ENCODE measurements at regions not wholly inside any gene's neighbourhood (a gene's known extent, or its start where the extent isn't known, plus 50 kb on each side); places are given as distances from the start of the nearest gene placed in this dataset.

DNA sequence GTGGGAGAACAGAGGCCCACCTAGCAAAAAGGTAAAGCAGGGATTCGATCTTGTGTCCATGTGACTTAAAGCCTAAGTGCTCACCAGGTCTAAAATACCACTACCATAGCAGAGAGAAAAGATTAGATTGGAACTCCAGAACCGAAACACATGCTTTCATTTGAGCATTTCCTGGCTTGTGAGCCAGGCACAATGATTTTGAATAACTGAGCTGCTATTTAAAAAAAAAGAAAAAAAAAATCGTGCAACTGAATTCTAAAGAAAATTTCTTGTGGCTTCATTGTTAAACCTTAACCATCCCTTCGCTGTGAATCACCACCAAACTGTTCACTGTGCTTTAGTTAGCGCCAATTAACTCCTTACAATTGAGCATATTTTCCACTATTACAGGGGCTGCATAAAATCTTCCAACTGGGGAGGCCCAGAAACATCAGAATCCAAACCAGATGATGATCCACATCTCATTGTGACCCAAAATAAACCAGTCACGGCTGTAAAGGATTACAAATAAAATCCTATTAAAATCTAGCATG is 366.4 kb upstream of the ERCC4 start:
- 70 to 73% methylated on average over 6 of the region's 6 CpGs for WGBS, 2 donors
- no peaks in the 10 kb centered on the region for H3K27me3 ChIP-seq (ENCODE audit: control insufficient read depth in 1 of 2, insufficient read depth in 2 of 2, low read length in 2 of 2)
- no peak overlapping the region for H3K4me3 ChIP-seq (ENCODE audit: low read depth in 1 of 2, low read length in 2 of 2)
- H3K4me1 ChIP-seq (ENCODE audit: control insufficient read depth in 2 of 2, insufficient read depth in 2 of 2, low read length in 1 of 2) = no peaks in the 10 kb centered on the region
- H3K36me3 ChIP-seq (ENCODE audit: control insufficient read depth in 2 of 2, insufficient read depth in 2 of 2, low read length in 1 of 2) = no peaks in the 10 kb centered on the region
- H3K9me3 ChIP-seq (ENCODE audit: control insufficient read depth in 2 of 2, insufficient read depth in 1 of 2, low read depth in 1 of 2, low read length in 1 of 2) = no peaks in the 10 kb centered on the region
- H3K27ac ChIP-seq (ENCODE audit: low read depth in 2 of 2, low read length in 1 of 2) = no peak overlapping the region

DNA sequence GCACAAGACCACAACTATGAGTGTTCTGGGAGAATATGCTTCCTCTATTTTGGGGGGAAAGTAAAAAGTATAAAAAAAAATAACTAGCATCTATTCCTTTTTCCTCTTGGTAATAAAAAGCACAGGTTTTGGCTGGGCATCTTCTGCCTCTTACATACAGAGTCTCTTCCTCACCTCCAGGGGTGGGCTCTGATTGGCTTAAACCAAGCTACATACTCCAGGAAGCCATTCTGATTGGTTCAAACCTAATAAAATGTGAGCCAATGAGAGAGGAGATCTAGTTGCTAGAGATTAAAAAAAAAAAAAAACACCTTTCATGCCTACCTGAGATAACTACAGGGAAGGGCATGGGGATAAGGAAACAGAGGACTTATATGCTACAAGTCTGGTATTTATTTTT is 365.9 kb upstream of the ERCC4 start:
- Histone ChIP-seq H3K4me1 (ENCODE audit: control insufficient read depth in 2 of 2, insufficient read depth in 2 of 2, low read length in 1 of 2) (no peaks in the 10 kb centered on the region), H3K27ac (ENCODE audit: low read depth in 2 of 2, low read length in 1 of 2) (no peak overlapping the region), H3K4me3 (ENCODE audit: low read depth in 1 of 2, low read length in 2 of 2) (no peak overlapping the region), H3K9me3 (ENCODE audit: control insufficient read depth in 2 of 2, insufficient read depth in 1 of 2, low read depth in 1 of 2, low read length in 1 of 2) (no peaks in the 10 kb centered on the region), H3K36me3 (ENCODE audit: control insufficient read depth in 2 of 2, insufficient read depth in 2 of 2, low read length in 1 of 2) (no peaks in the 10 kb centered on the region), H3K27me3 (ENCODE audit: control insufficient read depth in 1 of 2, insufficient read depth in 2 of 2, low read length in 2 of 2) (no peaks in the 10 kb centered on the region)

DNA sequence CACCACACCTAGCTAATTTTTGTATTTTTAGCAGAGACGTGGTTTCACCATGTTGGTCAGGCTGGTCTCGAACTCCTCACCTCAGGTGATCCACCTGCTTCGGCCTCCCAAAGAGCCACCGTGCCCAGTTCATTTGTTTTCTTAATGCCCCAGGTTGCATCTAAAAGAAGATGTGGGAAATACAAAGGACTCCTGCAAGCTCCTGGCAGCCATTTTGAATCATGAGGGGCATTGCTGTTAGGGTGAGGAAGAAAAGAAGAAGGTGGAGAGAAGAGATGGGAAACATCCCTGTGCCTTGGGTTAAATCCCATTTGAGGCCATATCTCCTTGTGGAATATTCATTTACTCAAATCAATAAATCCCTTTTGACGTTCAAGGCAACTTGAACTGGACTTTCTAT is 365.3 kb upstream of the ERCC4 start:
- H3K4me3 ChIP-seq (ENCODE audit: low read depth in 1 of 2, low read length in 2 of 2) = no peak overlapping the region
- no peak overlapping the region for H3K27ac ChIP-seq (ENCODE audit: low read depth in 2 of 2, low read length in 1 of 2)
- no peaks in the 10 kb centered on the region for H3K36me3 ChIP-seq (ENCODE audit: control insufficient read depth in 2 of 2, insufficient read depth in 2 of 2, low read length in 1 of 2)
- 86 to 89% methylated on average over 5 of the region's 5 CpGs for WGBS, 2 donors
- H3K9me3 ChIP-seq (ENCODE audit: control insufficient read depth in 2 of 2, insufficient read depth in 1 of 2, low read depth in 1 of 2, low read length in 1 of 2) = no peaks in the 10 kb centered on the region
- no peaks in the 10 kb centered on the region for H3K4me1 ChIP-seq (ENCODE audit: control insufficient read depth in 2 of 2, insufficient read depth in 2 of 2, low read length in 1 of 2)
- H3K27me3 ChIP-seq (ENCODE audit: control insufficient read depth in 1 of 2, insufficient read depth in 2 of 2, low read length in 2 of 2) = no peaks in the 10 kb centered on the region

DNA sequence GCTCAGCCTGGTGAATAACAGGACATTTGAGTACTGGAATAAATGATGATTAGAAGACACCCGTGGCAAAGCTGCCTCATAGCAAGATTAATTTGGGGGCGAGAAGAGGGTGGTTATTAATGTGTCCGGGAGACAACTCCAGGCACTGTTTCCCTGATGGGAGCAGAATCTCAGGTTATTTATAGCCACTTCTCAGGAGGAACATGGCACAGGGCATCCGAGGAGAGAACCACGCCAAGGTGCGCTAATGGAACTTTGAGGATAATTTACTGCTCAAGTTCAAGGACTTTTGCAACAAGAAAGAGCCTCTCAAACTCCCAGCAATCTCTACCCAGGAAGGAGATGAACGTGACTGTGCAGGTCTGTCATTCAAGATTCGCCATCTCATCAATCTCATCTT is 362.5 kb upstream of the ERCC4 start:
- H3K4me1 ChIP-seq (ENCODE audit: control insufficient read depth in 2 of 2, insufficient read depth in 2 of 2, low read length in 1 of 2) = no peaks in the 10 kb centered on the region
- no peak overlapping the region for H3K4me3 ChIP-seq (ENCODE audit: low read depth in 1 of 2, low read length in 2 of 2)
- no peak overlapping the region for H3K27ac ChIP-seq (ENCODE audit: low read depth in 2 of 2, low read length in 1 of 2)
- no peaks in the 10 kb centered on the region for H3K27me3 ChIP-seq (ENCODE audit: control insufficient read depth in 1 of 2, insufficient read depth in 2 of 2, low read length in 2 of 2)
- no peaks in the 10 kb centered on the region for H3K9me3 ChIP-seq (ENCODE audit: control insufficient read depth in 2 of 2, insufficient read depth in 1 of 2, low read depth in 1 of 2, low read length in 1 of 2)
- H3K36me3 ChIP-seq (ENCODE audit: control insufficient read depth in 2 of 2, insufficient read depth in 2 of 2, low read length in 1 of 2) = no peaks in the 10 kb centered on the region
- WGBS, 2 donors = 69 to 72% methylated on average over 8 of the region's 8 CpGs

DNA sequence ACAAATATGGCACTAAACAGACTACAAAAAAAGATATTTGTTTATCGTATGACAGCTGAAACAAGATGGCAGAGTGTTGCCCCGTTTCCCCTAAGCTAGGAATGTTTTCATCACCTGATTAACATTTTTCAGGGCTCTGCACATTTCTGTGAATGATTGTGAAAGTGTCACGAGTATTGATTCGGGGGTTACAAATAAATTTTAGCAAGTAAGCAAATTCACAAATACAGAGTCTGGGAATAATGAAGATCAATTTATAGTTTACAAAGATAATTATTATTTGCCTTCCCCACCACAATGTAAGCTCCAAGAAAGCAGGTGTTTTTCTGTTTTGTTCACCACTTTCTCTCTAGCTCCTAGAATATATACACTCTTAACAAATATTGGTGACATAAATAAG is 361.2 kb upstream of the ERCC4 start:
- WGBS, 2 donors = 71 to 74% methylated on average over 4 of the region's 4 CpGs
- no peaks in the 10 kb centered on the region for H3K4me1 ChIP-seq (ENCODE audit: control insufficient read depth in 2 of 2, insufficient read depth in 2 of 2, low read length in 1 of 2)

DNA sequence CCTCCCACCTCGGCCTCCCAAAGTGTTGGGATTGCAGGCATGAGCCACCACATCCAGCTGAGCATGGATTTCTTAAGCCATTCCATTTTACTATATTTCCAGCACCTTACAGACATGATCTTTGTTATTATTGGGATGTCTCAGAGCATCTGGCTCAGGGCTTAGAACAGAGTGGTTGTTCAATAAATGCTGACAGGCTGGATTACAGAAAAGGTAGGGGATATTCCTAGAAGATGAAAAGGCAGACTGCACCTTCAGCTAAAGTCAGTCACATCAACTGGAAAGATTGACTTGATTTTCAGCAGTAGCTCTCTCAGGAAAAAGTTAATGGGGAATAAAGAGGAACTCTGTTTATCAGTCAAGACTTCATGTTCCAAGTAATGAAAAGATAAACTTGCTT is 360.3 kb upstream of the ERCC4 start:
- Histone ChIP-seq H3K36me3 (ENCODE audit: control insufficient read depth in 2 of 2, insufficient read depth in 2 of 2, low read length in 1 of 2) (no peaks in the 10 kb centered on the region), H3K4me3 (ENCODE audit: low read depth in 1 of 2, low read length in 2 of 2) (no peak overlapping the region), H3K9me3 (ENCODE audit: control insufficient read depth in 2 of 2, insufficient read depth in 1 of 2, low read depth in 1 of 2, low read length in 1 of 2) (no peaks in the 10 kb centered on the region), H3K27me3 (ENCODE audit: control insufficient read depth in 1 of 2, insufficient read depth in 2 of 2, low read length in 2 of 2) (no peaks in the 10 kb centered on the region), H3K4me1 (ENCODE audit: control insufficient read depth in 2 of 2, insufficient read depth in 2 of 2, low read length in 1 of 2) (no peaks in the 10 kb centered on the region), H3K27ac (ENCODE audit: low read depth in 2 of 2, low read length in 1 of 2) (no peak overlapping the region)
- 62 to 69% methylated on average over 1 of the region's 1 CpG for WGBS, 2 donors

More for the DNA sequence above, 361.2 kb upstream of the ERCC4 start:
- no peaks in the 10 kb centered on the region for H3K36me3 ChIP-seq (ENCODE audit: control insufficient read depth in 2 of 2, insufficient read depth in 2 of 2, low read length in 1 of 2)
- no peaks in the 10 kb centered on the region for H3K9me3 ChIP-seq (ENCODE audit: control insufficient read depth in 2 of 2, insufficient read depth in 1 of 2, low read depth in 1 of 2, low read length in 1 of 2)
- no peak overlapping the region for H3K4me3 ChIP-seq (ENCODE audit: low read depth in 1 of 2, low read length in 2 of 2)
- H3K27me3 ChIP-seq (ENCODE audit: control insufficient read depth in 1 of 2, insufficient read depth in 2 of 2, low read length in 2 of 2) = no peaks in the 10 kb centered on the region
- no peak overlapping the region for H3K27ac ChIP-seq (ENCODE audit: low read depth in 2 of 2, low read length in 1 of 2)

DNA sequence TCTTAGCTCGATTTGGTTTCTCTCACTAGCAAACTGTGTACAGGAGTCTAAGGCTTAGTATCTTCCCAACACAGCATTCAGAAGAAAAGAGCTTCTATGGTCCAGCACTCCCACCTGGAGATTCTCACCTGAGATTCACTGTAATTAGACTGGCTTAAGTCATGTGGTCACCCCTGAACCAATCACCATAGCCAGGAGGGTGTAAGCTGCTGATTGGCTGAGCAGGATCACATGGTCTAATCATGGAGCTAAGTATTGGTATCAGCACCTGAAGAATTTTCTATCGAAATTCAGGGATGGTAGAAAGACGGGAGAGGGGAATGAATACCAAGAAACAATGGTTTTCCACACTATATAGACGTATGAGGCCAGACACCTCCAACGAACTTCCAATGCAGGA is 359.8 kb upstream of the ERCC4 start:
- Histone ChIP-seq H3K4me3 (ENCODE audit: low read depth in 1 of 2, low read length in 2 of 2) (no peak overlapping the region), H3K4me1 (ENCODE audit: control insufficient read depth in 2 of 2, insufficient read depth in 2 of 2, low read length in 1 of 2) (no peaks in the 10 kb centered on the region), H3K36me3 (ENCODE audit: control insufficient read depth in 2 of 2, insufficient read depth in 2 of 2, low read length in 1 of 2) (no peaks in the 10 kb centered on the region), H3K27ac (ENCODE audit: low read depth in 2 of 2, low read length in 1 of 2) (no peak overlapping the region), H3K9me3 (ENCODE audit: control insufficient read depth in 2 of 2, insufficient read depth in 1 of 2, low read depth in 1 of 2, low read length in 1 of 2) (no peaks in the 10 kb centered on the region), H3K27me3 (ENCODE audit: control insufficient read depth in 1 of 2, insufficient read depth in 2 of 2, low read length in 2 of 2) (no peaks in the 10 kb centered on the region)
- WGBS, 2 donors = 80 to 87% methylated on average over 5 of the region's 5 CpGs

DNA sequence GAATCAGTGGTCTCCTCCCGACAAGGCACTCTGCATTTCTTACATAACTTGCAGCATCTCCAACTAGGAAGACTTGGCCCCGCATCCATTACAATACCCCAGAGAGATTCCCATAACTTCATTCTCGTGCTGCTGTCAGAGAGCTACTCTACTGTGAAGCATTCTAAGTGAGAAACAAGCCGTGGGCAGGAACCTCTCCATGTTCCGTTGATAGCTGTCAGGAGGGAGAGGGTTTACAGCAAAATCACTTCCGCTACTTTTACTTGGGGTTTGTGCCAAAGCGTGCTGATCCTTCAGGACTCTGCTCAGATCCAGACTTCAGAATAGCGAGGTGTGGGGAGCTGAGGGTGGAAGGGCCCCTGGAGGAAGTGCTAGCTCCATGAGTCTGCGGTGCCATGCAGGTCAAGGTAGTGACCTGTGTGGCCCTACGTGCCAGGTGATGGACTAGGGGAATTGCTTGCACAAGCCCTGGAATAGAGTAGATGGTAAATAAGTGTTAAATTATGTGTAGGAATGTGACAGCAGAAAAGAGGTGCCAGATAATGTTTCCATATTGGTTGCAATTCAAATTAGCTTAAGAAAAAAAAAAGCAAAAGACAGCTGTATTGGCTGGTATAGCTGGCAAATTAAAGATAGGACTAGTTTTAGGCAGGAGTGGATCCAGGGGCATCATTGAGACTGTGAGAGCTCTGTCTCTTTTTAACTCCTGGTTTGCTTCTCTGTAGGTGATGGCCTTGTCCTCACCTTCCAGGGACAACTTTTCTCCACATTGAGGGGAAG is 358.5 kb upstream of the ERCC4 start:
- no peaks in the 10 kb centered on the region for H3K9me3 ChIP-seq (ENCODE audit: control insufficient read depth in 2 of 2, insufficient read depth in 1 of 2, low read depth in 1 of 2, low read length in 1 of 2)
- no peaks in the 10 kb centered on the region for H3K36me3 ChIP-seq (ENCODE audit: control insufficient read depth in 2 of 2, insufficient read depth in 2 of 2, low read length in 1 of 2)
- H3K4me3 ChIP-seq (ENCODE audit: low read depth in 1 of 2, low read length in 2 of 2) = no peak overlapping the region
- no peak overlapping the region for H3K27ac ChIP-seq (ENCODE audit: low read depth in 2 of 2, low read length in 1 of 2)
- 77 to 79% methylated on average over 10 of the region's 10 CpGs for WGBS, 2 donors
- no peaks in the 10 kb centered on the region for H3K4me1 ChIP-seq (ENCODE audit: control insufficient read depth in 2 of 2, insufficient read depth in 2 of 2, low read length in 1 of 2)
- no peaks in the 10 kb centered on the region for H3K27me3 ChIP-seq (ENCODE audit: control insufficient read depth in 1 of 2, insufficient read depth in 2 of 2, low read length in 2 of 2)

DNA sequence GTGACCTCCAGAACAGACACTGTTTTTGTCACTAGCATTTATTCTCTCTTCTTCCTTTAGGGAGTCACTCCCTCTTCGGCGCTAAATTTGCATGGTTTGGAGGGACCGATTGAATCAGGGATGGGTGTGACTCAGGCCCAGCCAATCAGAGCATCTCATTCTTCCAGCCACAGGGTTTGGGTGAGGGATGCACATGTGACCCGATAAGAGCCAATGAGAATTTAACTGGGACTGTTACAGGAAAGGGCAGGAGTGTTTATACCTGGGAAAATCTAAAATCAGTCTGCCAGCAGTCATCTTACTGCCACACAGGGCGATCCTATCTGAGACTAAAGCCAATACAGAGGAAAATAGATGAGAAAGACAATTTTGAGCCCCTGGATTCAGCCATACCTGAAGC is 351.2 kb upstream of the ERCC4 start:
- WGBS, 2 donors = 89 to 95% methylated on average over 5 of the region's 5 CpGs
- Histone ChIP-seq H3K27ac (ENCODE audit: low read depth in 2 of 2, low read length in 1 of 2) (no peak overlapping the region), H3K36me3 (ENCODE audit: control insufficient read depth in 2 of 2, insufficient read depth in 2 of 2, low read length in 1 of 2) (no peaks in the 10 kb centered on the region), H3K9me3 (ENCODE audit: control insufficient read depth in 2 of 2, insufficient read depth in 1 of 2, low read depth in 1 of 2, low read length in 1 of 2) (no peaks in the 10 kb centered on the region), H3K4me1 (ENCODE audit: control insufficient read depth in 2 of 2, insufficient read depth in 2 of 2, low read length in 1 of 2) (no peaks in the 10 kb centered on the region), H3K27me3 (ENCODE audit: control insufficient read depth in 1 of 2, insufficient read depth in 2 of 2, low read length in 2 of 2) (no peaks in the 10 kb centered on the region), H3K4me3 (ENCODE audit: low read depth in 1 of 2, low read length in 2 of 2) (no peak overlapping the region)

DNA sequence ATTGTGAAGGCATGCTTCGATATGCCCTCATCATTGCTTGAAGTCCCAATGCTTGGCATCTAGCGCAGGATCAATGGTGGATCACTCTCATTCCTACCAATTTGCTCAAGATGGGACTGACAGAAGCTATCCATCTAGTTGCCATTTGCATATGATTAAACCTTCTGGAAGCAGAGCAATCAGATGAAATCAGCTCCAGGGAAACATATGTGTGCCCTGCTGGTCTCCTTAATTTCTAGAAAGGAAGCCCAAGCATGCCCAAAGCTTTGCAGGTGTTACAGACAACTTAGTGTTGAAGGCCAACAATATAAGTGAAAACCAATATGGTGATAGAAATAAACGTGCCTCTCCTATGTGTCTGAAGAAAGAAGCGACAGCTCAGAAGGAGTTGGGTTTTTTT is 350.0 kb upstream of the ERCC4 start:
- 82 to 84% methylated on average over 4 of the region's 4 CpGs for whole genome bisulfite sequencing, 2 donors
- Histone ChIP-seq H3K36me3 (ENCODE audit: control insufficient read depth in 2 of 2, insufficient read depth in 2 of 2, low read length in 1 of 2) (no peaks in the 10 kb centered on the region), H3K9me3 (ENCODE audit: control insufficient read depth in 2 of 2, insufficient read depth in 1 of 2, low read depth in 1 of 2, low read length in 1 of 2) (no peaks in the 10 kb centered on the region), H3K4me1 (ENCODE audit: control insufficient read depth in 2 of 2, insufficient read depth in 2 of 2, low read length in 1 of 2) (no peaks in the 10 kb centered on the region), H3K27ac (ENCODE audit: low read depth in 2 of 2, low read length in 1 of 2) (no peak overlapping the region), H3K4me3 (ENCODE audit: low read depth in 1 of 2, low read length in 2 of 2) (no peak overlapping the region), H3K27me3 (ENCODE audit: control insufficient read depth in 1 of 2, insufficient read depth in 2 of 2, low read length in 2 of 2) (no peaks in the 10 kb centered on the region)
